ENCODE measurements at regions not wholly inside any gene's neighbourhood (a gene's known extent, or its start where the extent isn't known, plus 50 kb on each side); places are given as distances from the start of the nearest gene placed in this dataset.

DNA sequence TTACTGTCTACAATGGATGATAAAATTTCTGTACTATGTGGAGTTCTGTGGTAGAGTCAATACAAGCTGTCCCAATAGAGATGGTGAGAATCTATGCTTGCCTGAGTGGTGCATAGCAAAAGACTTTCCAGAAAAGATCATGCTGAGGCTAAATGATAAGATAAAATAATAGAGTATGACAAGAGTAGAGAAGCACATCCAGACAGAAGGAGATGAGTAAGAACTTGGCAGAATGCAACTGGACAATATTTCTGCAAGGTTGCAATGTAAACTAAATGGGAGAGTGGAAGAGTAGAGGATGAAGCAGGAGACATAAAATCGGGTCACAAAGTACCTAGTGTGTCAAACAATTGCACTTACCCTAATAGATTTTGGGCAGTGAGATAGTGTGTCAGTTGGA is 347.6 kb downstream of the MDFIC start:
- Histone ChIP-seq H3K9ac (ENCODE audit: control insufficient read depth, insufficient read depth, low read length) (no peak overlapping the region), H3K36me3 (ENCODE audit: control insufficient read depth in 2 of 2, insufficient read depth in 2 of 2, low read length in 1 of 2) (no peaks in the 10 kb centered on the region), H4K20me1 (ENCODE audit: control insufficient read depth, insufficient read depth) (no peaks in the 10 kb centered on the region), H2AFZ (ENCODE audit: control insufficient read depth, low read depth, low read length) (no peak overlapping the region), H3K27ac (ENCODE audit: control insufficient read depth, insufficient read depth) (no peak overlapping the region), H3K4me1 (ENCODE audit: control insufficient read depth, insufficient read depth, low read length) (no peaks in the 10 kb centered on the region), H3K4me2 (ENCODE audit: control insufficient read depth, insufficient read depth) (no peak overlapping the region), H3K9me3 (replicated peaks; ENCODE audit: control insufficient read depth, insufficient read depth, low read length) (no peaks in the 10 kb centered on the region), H3K79me2 (ENCODE audit: control insufficient read depth, insufficient read depth, low read length) (no peaks in the 10 kb centered on the region), H3K27me3 (replicated peaks in 1 of 2; ENCODE audit: control insufficient read depth in 2 of 2, insufficient read depth in 2 of 2, low read length in 1 of 2) (no peaks in the 10 kb centered on the region; a peak in 1 of 4 replicates), H3K4me3 (no peak overlapping the region)
- FAIRE-seq (no peak), DNase-seq (ENCODE audit: low read depth, low spot score) (no peak), ATAC-seq (no peak)
- RAD21 ChIA-PET (ENCODE audit: unreplicated experiment), result no interaction called here
- no peak for TF ChIP-seq ZSCAN29 (IDR thresholded peaks at IDR 0.05)
- no peak for TF ChIP-seq ZBED1 (IDR thresholded peaks at IDR 0.05; ENCODE audit: borderline replicate concordance)
- TF ChIP-seq CREM (IDR thresholded peaks at IDR 0.05; ENCODE audit: low read depth), result no peak
- TF ChIP-seq ATF7 (IDR thresholded peaks at IDR 0.05; ENCODE audit: low read depth), result no peak
- no peak for TF ChIP-seq CBX5 (IDR thresholded peaks at IDR 0.05; ENCODE audit: low read depth)
- TF ChIP-seq, protein P1, sequence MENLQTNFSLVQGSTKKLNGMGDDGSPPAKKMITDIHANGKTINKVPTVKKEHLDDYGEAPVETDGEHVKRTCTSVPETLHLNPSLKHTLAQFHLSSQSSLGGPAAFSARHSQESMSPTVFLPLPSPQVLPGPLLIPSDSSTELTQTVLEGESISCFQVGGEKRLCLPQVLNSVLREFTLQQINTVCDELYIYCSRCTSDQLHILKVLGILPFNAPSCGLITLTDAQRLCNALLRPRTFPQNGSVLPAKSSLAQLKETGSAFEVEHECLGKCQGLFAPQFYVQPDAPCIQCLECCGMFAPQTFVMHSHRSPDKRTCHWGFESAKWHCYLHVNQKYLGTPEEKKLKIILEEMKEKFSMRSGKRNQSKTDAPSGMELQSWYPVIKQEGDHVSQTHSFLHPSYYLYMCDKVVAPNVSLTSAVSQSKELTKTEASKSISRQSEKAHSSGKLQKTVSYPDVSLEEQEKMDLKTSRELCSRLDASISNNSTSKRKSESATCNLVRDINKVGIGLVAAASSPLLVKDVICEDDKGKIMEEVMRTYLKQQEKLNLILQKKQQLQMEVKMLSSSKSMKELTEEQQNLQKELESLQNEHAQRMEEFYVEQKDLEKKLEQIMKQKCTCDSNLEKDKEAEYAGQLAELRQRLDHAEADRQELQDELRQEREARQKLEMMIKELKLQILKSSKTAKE (IDR thresholded peaks at IDR 0.05; ENCODE audit: low read depth, poor library complexity, severe bottlenecking), result no peak
- TF ChIP-seq, protein P2, sequence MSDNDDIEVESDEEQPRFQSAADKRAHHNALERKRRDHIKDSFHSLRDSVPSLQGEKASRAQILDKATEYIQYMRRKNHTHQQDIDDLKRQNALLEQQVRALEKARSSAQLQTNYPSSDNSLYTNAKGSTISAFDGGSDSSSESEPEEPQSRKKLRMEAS (IDR thresholded peaks at IDR 0.05; ENCODE audit: low read depth, low read length), result no peak
- no peak for TF ChIP-seq MEF2A (IDR thresholded peaks at IDR 0.05; ENCODE audit: insufficient read depth, low read depth, low read length)
- no peak for TF ChIP-seq ASH2L (IDR thresholded peaks at IDR 0.05; ENCODE audit: borderline replicate concordance, low read depth)
- no peak for TF ChIP-seq CHD2 (IDR thresholded peaks at IDR 0.05; ENCODE audit: borderline replicate concordance, low read depth, low read length)
- TF ChIP-seq WRNIP1 (IDR thresholded peaks at IDR 0.05; ENCODE audit: borderline replicate concordance, low read depth, low read length), result no peak
- TF ChIP-seq, protein P3, sequence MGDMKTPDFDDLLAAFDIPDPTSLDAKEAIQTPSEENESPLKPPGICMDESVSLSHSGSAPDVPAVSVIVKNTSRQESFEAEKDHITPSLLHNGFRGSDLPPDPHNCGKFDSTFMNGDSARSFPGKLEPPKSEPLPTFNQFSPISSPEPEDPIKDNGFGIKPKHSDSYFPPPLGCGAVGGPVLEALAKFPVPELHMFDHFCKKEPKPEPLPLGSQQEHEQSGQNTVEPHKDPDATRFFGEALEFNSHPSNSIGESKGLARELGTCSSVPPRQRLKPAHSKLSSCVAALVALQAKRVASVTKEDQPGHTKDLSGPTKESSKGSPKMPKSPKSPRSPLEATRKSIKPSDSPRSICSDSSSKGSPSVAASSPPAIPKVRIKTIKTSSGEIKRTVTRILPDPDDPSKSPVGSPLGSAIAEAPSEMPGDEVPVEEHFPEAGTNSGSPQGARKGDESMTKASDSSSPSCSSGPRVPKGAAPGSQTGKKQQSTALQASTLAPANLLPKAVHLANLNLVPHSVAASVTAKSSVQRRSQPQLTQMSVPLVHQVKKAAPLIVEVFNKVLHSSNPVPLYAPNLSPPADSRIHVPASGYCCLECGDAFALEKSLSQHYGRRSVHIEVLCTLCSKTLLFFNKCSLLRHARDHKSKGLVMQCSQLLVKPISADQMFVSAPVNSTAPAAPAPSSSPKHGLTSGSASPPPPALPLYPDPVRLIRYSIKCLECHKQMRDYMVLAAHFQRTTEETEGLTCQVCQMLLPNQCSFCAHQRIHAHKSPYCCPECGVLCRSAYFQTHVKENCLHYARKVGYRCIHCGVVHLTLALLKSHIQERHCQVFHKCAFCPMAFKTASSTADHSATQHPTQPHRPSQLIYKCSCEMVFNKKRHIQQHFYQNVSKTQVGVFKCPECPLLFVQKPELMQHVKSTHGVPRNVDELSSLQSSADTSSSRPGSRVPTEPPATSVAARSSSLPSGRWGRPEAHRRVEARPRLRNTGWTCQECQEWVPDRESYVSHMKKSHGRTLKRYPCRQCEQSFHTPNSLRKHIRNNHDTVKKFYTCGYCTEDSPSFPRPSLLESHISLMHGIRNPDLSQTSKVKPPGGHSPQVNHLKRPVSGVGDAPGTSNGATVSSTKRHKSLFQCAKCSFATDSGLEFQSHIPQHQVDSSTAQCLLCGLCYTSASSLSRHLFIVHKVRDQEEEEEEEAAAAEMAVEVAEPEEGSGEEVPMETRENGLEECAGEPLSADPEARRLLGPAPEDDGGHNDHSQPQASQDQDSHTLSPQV (IDR thresholded peaks at IDR 0.05), result no peak
- TF ChIP-seq TARDBP (IDR thresholded peaks at IDR 0.05; ENCODE audit: borderline replicate concordance), result no peak
- no peak for TF ChIP-seq GABPA (IDR thresholded peaks at IDR 0.05; ENCODE audit: low read depth)
- POLR2A ChIA-PET, result no interaction called here
- no TSS peak for BruUV-seq (replicated peaks)
- intact Hi-C loops (cut with micrococcal nuclease; ENCODE audit: unreplicated experiment), result no loop called here
- in situ Hi-C loops (cut with MboI), result no loop called here
- SMC1A ChIA-PET (ENCODE audit: uncharacterized antibody, unreplicated experiment), result interaction anchor here (1.1 kb wide), 1 partner anchor 49 kb away, joined by 3 read pairs; no protein-coding TSS in a partner anchor
- 0% methylated on average over 1 of the region's 1 CpG for WGBS (ENCODE audit: insufficient coverage, insufficient replicate concordance, low lambda C conversion rate, missing lambda C conversion rate)
- CTCF ChIA-PET, result no interaction called here
